DND-41 (cell line): ENCODE measurements at regions not wholly inside any gene's neighbourhood (a gene's known extent, or its start where the extent isn't known, plus 50 kb on each side); places are given as distances from the start of the nearest gene placed in this dataset.

Source experiments
- EZH2 ChIP-seq: IDR thresholded peaks from 3 replicates; pipeline ENCODE4 v1.6.1; 2012; ENCODE audit warnings: borderline replicate concordance, low read depth, mild to moderate bottlenecking, moderate library complexity, low read length, inconsistent platforms; ENCODE audit not compliant: severe bottlenecking
- TF ChIP-seq, protein P1 (sequence below): IDR thresholded peaks from 2 replicates; pipeline ENCODE4 v1.5.1; 2012; ENCODE audit warnings: borderline replicate concordance, low read length, moderate library complexity, mild to moderate bottlenecking; ENCODE audit not compliant: poor library complexity, severe bottlenecking; ENCODE audit errors: extremely low read depth

DNA sequence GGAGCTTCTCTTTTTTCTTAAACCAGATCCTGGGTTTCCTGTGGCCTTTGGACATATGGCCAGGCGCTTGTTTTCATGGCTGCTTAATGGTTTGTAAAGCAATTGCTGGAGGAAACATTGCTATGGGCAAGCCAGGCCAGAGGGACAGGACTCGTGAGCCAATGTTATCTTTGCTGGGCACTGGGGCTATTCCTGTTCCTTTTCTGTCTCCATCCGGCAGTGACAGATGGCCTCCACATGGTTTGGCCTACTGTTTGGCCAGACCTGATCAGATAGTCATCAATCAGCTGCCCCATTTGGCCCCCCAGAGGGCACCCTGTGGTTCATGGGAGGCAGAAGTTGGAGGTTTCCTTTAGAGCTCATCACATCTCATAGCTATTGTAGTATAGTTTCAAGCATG, 326.1 kb upstream of the ROPN1 start:
- TF ChIP-seq, protein P1, sequence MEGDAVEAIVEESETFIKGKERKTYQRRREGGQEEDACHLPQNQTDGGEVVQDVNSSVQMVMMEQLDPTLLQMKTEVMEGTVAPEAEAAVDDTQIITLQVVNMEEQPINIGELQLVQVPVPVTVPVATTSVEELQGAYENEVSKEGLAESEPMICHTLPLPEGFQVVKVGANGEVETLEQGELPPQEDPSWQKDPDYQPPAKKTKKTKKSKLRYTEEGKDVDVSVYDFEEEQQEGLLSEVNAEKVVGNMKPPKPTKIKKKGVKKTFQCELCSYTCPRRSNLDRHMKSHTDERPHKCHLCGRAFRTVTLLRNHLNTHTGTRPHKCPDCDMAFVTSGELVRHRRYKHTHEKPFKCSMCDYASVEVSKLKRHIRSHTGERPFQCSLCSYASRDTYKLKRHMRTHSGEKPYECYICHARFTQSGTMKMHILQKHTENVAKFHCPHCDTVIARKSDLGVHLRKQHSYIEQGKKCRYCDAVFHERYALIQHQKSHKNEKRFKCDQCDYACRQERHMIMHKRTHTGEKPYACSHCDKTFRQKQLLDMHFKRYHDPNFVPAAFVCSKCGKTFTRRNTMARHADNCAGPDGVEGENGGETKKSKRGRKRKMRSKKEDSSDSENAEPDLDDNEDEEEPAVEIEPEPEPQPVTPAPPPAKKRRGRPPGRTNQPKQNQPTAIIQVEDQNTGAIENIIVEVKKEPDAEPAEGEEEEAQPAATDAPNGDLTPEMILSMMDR, result no peak
- TF ChIP-seq EZH2, result no peak
